ENCODE measurements at regions not wholly inside any gene's neighbourhood (a gene's known extent, or its start where the extent isn't known, plus 50 kb on each side); places are given as distances from the start of the nearest gene placed in this dataset.

GRCh38 chr2:102922321-102922720 lies 160.5 kb downstream of the TMEM182 start:
- TF ChIP-seq CTCF (IDR thresholded peaks at IDR 0.05) (no peak), POLR2A (IDR thresholded peaks at IDR 0.05) (no peak), POLR2AphosphoS5 (IDR thresholded peaks at IDR 0.05) (no peak)
